GM20000 (cell line): ENCODE measurements at regions not wholly inside any gene's neighbourhood (a gene's known extent, or its start where the extent isn't known, plus 50 kb on each side); places are given as distances from the start of the nearest gene placed in this dataset.

ENCODE experiments used
- DNase-seq: peaks from one replicate; pipeline ENCODE4 v3.0.0; 2012; ENCODE audit warnings: low spot score
- TF ChIP-seq, protein P1 (sequence below): IDR thresholded peaks from 2 replicates; pipeline ENCODE4 v1.5.1; 2012; ENCODE audit warnings: mild to moderate bottlenecking, control low read depth; ENCODE audit errors: extremely low read depth, missing control alignments

DNA sequence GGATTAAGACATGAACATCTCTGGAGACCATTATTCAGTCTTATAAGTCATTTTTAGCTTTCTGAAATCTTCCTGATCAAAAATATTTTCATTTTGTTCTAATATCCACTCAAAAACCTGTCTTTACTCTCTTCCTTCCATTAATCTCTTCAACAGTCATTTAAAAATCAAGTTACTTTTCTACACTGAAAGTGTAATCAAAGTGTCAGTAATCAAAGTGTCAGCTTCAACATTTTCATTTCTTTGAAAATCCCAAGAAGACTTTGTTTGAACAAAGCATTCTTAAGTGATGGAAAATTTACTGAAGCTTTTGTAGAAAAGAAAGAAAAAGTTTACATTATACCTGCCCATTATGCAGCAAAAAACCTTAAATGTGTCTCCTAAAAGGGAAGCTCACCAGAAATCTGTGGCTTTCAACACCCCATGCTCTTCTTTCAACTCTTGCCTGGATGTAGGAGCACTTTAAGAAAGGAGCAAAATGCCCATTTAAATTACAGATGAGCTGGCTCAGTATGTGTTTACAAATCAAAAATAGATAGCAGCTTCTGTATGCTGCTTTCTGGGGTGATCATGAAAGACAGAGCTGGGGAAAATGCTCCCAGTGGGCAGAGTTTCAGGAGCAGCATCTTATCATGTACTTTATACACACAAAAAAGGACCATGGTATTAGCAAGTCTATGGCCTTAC, 260.8 kb upstream of the NCAM2 start:
- DNase-seq: no peak
- TF ChIP-seq, protein P1, sequence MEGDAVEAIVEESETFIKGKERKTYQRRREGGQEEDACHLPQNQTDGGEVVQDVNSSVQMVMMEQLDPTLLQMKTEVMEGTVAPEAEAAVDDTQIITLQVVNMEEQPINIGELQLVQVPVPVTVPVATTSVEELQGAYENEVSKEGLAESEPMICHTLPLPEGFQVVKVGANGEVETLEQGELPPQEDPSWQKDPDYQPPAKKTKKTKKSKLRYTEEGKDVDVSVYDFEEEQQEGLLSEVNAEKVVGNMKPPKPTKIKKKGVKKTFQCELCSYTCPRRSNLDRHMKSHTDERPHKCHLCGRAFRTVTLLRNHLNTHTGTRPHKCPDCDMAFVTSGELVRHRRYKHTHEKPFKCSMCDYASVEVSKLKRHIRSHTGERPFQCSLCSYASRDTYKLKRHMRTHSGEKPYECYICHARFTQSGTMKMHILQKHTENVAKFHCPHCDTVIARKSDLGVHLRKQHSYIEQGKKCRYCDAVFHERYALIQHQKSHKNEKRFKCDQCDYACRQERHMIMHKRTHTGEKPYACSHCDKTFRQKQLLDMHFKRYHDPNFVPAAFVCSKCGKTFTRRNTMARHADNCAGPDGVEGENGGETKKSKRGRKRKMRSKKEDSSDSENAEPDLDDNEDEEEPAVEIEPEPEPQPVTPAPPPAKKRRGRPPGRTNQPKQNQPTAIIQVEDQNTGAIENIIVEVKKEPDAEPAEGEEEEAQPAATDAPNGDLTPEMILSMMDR: no peak

DNA sequence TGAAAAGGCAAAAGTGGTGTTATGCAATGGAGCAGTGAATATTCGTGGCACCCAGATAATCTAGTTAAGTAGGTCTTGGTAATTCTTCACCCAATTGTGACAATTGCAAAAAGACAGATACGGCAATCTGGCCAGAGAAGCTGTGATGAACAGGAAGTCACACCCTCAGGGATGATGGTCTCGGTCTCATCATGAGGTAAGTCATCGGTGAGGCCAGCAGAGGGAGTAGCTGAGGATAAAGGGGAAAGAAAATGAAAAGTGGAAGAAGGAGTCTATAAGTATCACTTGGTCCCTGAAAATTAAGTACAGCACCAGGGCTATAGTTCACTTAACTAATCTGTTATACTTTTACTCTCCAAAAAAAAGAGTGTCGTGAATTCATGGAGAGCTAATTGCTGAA, 258.8 kb upstream of the NCAM2 start:
- no peak for DNase-seq

DNA sequence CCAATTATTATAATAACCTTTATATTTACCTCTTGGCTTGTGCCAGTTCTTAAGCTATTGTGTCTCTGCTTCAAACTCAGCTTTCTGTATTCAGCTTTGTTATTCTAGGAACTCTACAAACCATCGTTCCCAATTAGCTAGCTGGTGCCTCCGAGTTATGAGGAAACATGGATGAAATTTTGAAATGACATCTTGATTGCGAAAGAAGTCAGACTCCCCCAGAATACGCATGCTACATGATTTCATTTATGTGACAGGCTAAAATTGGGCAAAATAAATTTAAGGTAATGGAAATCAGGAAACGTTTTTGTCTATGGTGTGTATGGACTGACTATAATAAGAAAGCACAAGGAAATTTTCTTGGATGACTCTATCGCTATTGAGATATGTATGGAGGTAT, 256.8 kb upstream of the NCAM2 start:
- DNase-seq: no peak
- TF ChIP-seq, protein P1: no peak

More for the DNA sequence above, 258.8 kb upstream of the NCAM2 start:
- TF ChIP-seq, protein P1: no peak

DNA sequence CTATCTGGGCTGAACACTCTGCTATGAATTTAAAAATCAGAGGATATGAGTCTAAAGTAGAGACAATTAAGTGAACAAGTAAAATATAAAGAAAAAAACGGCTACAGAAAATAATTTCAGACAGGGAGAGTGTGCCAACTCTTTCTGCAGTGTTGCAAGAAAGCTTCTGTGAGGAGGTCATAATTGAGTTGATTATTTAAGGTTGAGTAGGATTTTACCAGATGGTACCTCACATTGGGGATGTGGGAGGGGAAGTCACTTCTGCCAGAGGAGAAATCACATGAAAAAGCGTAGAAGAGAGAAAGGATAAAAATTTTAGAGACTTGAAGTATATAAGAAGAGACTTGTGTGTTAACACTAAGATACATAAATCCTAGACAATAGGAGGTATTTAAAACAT, 238.0 kb upstream of the NCAM2 start:
- TF ChIP-seq, protein P1: no peak
- no peak for DNase-seq

DNA sequence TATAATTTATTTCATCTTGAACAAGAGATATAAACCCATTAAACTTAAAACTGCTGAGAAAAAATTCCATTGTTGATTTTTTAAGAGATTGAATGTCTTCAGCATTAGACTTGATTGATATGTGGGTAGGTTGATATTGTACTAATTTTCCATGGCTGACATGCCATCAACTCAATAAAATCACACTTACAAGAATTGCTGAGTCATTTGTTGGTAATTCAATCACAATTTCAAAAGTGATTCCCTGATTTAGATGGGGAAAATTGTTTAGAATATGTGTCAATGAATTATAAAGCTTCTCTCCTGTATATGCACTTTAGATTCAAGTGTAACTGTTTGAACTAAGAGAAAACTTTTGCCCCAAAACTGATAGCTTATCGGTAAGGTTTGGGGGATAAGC, 223.5 kb upstream of the NCAM2 start:
- no peak for DNase-seq
- TF ChIP-seq, protein P1: no peak

DNA sequence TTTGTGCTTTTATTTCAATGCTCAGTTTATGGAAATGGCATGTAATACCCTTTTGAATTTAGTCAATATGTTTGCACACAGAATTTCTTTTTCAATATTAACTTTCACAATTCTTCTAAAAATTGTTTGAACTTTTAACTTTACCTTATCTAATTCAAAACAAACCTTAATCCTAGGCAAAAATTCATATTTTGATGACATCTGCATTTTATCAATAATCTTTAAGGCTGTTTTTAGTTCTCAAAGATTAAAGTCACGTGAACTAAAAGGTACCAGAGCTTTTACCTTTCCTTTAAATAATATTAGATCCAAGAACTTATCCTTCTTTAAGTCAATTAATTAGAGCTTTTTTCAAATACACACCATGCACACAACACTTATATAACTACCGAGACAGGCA, 218.9 kb upstream of the NCAM2 start:
- no peak for DNase-seq
- TF ChIP-seq, protein P1: no peak

DNA sequence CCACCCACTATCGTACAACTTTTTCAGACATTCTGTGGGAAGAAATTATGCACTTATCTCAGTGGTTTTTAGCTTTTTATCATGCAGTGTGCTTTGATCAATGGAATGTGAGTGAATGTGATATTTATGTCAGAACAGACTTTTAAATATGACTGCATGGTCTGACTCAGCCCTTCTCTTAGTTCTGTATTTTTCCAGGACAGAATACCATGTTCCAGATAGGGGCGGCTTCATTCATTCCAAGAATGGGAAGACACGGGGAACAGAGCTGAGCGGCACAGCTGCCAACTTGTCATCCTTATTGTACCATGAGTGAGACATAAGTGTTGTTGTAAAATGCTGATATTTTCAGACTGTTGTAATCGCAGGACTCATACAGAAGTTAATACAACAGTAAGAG, 214.6 kb upstream of the NCAM2 start:
- no peak for DNase-seq
- TF ChIP-seq, protein P1: no peak
